CD14-positive monocyte (primary cell): ENCODE measurements at regions not wholly inside any gene's neighbourhood (a gene's known extent, or its start where the extent isn't known, plus 50 kb on each side); places are given as distances from the start of the nearest gene placed in this dataset.

Experiments used
- DNase-seq, 3 donors: peaks; one replicate each; pipeline ENCODE4 v3.0.0-alpha.2; 2011 to 2022
- H2AFZ ChIP-seq: 2 replicates; pipeline ENCODE4 v1.6.0; 2012; ENCODE audit warnings: mild to moderate bottlenecking, low read depth, low read length, inconsistent platforms; ENCODE audit not compliant: insufficient read depth, poor library complexity, severe bottlenecking
- H3K27ac ChIP-seq, 2 donors: 1 replicate in 1 of 2; 2 replicates in 1 of 2; pipeline ENCODE4 v1.5.1; 2012 to 2013; ENCODE audit warnings: low read length in 2 of 2, control low read depth in 1 of 2, inconsistent platforms in 1 of 2, low read depth in 1 of 2, mild to moderate bottlenecking in 1 of 2
- H3K27me3 ChIP-seq, 2 donors: one replicate each; pipeline versions ENCODE4 v1.6.0 to v1.6.1; 2011 to 2013; ENCODE audit warnings: low read length in 2 of 2; ENCODE audit not compliant: control insufficient read depth in 2 of 2, insufficient read depth in 2 of 2
- H3K36me3 ChIP-seq, 2 donors: replicated peaks in 1 of 2; 1 replicate in 1 of 2; 2 replicates in 1 of 2; pipeline versions ENCODE4 v1.5.1 to v1.6.1; 2012 to 2013; ENCODE audit warnings: low read length in 2 of 2, control low read depth in 1 of 2, inconsistent platforms in 1 of 2, mild to moderate bottlenecking in 1 of 2; ENCODE audit not compliant: insufficient read depth in 2 of 2, control insufficient read depth in 1 of 2
- H3K4me1 ChIP-seq, 2 donors: 1 replicate in 1 of 2; 2 replicates in 1 of 2; pipeline versions ENCODE4 v1.5.1 to v1.6.1; 2012 to 2013; ENCODE audit warnings: low read length in 2 of 2, control low read depth in 1 of 2, inconsistent platforms in 1 of 2, mild to moderate bottlenecking in 1 of 2, moderate library complexity in 1 of 2; ENCODE audit not compliant: insufficient read depth in 2 of 2, control insufficient read depth in 1 of 2
- H3K4me2 ChIP-seq: replicated peaks from 2 replicates; pipeline ENCODE3; 2012; ENCODE audit warnings: low read length, moderate library complexity, mild to moderate bottlenecking; ENCODE audit not compliant: poor library complexity, severe bottlenecking; ENCODE audit errors: extremely low read depth
- H3K4me3 ChIP-seq, 3 experiments: fragments of 200-600 bp in 1 of 3; sonication (generic) in 1 of 3; replicated peaks in 1 of 3; 1 replicate in 2 of 3; 2 replicates in 1 of 3; pipeline ENCODE4 v1.5.1; 2011 to 2013; ENCODE audit warnings: low read length in 3 of 3, mild to moderate bottlenecking in 3 of 3, control low read depth in 2 of 3, low read depth in 2 of 3, inconsistent platforms in 1 of 3, moderate library complexity in 1 of 3
- H3K79me2 ChIP-seq: 2 replicates; pipeline ENCODE4 v1.6.0; 2012; ENCODE audit warnings: mild to moderate bottlenecking, control low read depth, inconsistent platforms, low read length, moderate library complexity; ENCODE audit not compliant: insufficient read depth
- H3K9ac ChIP-seq: 2 replicates; pipeline ENCODE4 v1.6.0; 2017; ENCODE audit warnings: low read length, mild to moderate bottlenecking; ENCODE audit not compliant: insufficient read depth, poor library complexity, severe bottlenecking
- H3K9me3 ChIP-seq, 2 donors: replicated peaks in 1 of 2; 1 replicate in 1 of 2; 2 replicates in 1 of 2; pipeline versions ENCODE4 v1.5.1 to v1.6.1; 2012 to 2013; ENCODE audit warnings: low read length in 2 of 2, control low read depth in 1 of 2; ENCODE audit not compliant: control insufficient read depth in 1 of 2, insufficient read depth in 1 of 2
- H4K20me1 ChIP-seq: 2 replicates; pipeline ENCODE4 v1.6.0; 2012; ENCODE audit warnings: mild to moderate bottlenecking, low read length, control low read depth, moderate library complexity; ENCODE audit not compliant: insufficient read depth
- H3K27ac Mint-ChIP-seq, 7 donors: one replicate each; pipeline ENCODE4 v1.8.0; 2020; ENCODE audit warnings: mild to moderate bottlenecking in 7 of 7, mixed read lengths in 7 of 7, moderate library complexity in 6 of 7, inconsistent platforms in 2 of 7
- H3K27me3 Mint-ChIP-seq, 3 donors: one replicate each; pipeline ENCODE4 v1.8.0; 2021 to 2022; ENCODE audit warnings: low read depth in 3 of 3, mild to moderate bottlenecking in 3 of 3, mixed read lengths in 3 of 3, moderate library complexity in 3 of 3, inconsistent platforms in 1 of 3
- H3K36me3 Mint-ChIP-seq, 2 donors: one replicate each; pipeline ENCODE4 v1.8.0; 2020; ENCODE audit warnings: mixed read lengths in 2 of 2, inconsistent platforms in 1 of 2, mild to moderate bottlenecking in 1 of 2
- H3K4me1 Mint-ChIP-seq: one replicate; pipeline ENCODE4 v1.8.0; 2020; ENCODE audit warnings: mild to moderate bottlenecking, mixed read lengths
- H3K4me3 Mint-ChIP-seq, 2 donors: one replicate each; pipeline ENCODE4 v1.8.0; 2020; ENCODE audit warnings: mild to moderate bottlenecking in 2 of 2, mixed read lengths in 2 of 2, moderate library complexity in 1 of 2
- H3K9me3 Mint-ChIP-seq, 7 donors: one replicate each; pipeline ENCODE4 v1.8.0; 2020 to 2022; ENCODE audit warnings: mixed read lengths in 7 of 7, mild to moderate bottlenecking in 6 of 7, moderate library complexity in 6 of 7, inconsistent platforms in 2 of 7
- WGBS: methylation state at CpG from one replicate; pipeline ENCODE4 v1.1.5; 2013; ENCODE audit warnings: missing lambda C conversion rate; ENCODE audit not compliant: insufficient coverage; 5-methylcytosine and 5-hydroxymethylcytosine counted together
- intact Hi-C, 2 donors: fragments of 100-400 bp; cut with micrococcal nuclease; formaldehyde crosslinking; loops; one replicate each; pipeline versions ENCODE4 v1.15.0 to v1.15.1; 2023
- TF ChIP-seq, protein P1 (sequence below): fragments of 200-600 bp; IDR thresholded peaks from one replicate; pipeline ENCODE4 v1.8.0; 2022; ENCODE audit warnings: antibody characterized with exemption, mild to moderate bottlenecking

DNA sequence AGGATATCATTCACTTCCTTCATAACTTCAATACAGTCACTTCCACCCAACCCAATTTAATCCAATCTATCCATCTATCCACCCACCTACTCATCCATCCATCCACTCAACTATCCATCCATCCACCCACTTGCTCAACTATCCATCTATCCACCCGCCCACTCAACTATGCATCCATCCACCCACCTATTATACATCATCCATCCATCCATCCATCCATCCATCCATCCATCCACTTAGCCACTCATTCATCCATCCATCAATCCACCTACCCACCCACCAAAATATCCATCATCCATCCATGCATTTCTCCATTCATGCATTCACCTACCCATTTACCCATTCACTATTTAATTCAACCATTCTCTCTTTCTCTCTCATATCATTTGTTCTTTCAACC is 179.5 kb downstream of the HAPSTR1 start:
- Histone ChIP-seq H3K27ac (no peak overlapping the region), H3K4me3 (no peak overlapping the region), H3K9me3 (no peaks in the 10 kb centered on the region), H3K9ac (no peak overlapping the region), H3K4me1 (peaks cover 2 to 3% of the 10 kb centered on the region in 2 donors), H3K27me3 (peaks cover 0 to 2% of the 10 kb centered on the region in 2 donors), H4K20me1 (no peaks in the 10 kb centered on the region), H3K36me3 (no peaks in the 10 kb centered on the region), H3K79me2 (no peaks in the 10 kb centered on the region), H2AFZ (no peak overlapping the region), H3K4me2 (no peak overlapping the region)
- TF ChIP-seq, protein P1, sequence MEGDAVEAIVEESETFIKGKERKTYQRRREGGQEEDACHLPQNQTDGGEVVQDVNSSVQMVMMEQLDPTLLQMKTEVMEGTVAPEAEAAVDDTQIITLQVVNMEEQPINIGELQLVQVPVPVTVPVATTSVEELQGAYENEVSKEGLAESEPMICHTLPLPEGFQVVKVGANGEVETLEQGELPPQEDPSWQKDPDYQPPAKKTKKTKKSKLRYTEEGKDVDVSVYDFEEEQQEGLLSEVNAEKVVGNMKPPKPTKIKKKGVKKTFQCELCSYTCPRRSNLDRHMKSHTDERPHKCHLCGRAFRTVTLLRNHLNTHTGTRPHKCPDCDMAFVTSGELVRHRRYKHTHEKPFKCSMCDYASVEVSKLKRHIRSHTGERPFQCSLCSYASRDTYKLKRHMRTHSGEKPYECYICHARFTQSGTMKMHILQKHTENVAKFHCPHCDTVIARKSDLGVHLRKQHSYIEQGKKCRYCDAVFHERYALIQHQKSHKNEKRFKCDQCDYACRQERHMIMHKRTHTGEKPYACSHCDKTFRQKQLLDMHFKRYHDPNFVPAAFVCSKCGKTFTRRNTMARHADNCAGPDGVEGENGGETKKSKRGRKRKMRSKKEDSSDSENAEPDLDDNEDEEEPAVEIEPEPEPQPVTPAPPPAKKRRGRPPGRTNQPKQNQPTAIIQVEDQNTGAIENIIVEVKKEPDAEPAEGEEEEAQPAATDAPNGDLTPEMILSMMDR, result no peak
- H3K9me3 Mint-ChIP-seq, result peaks cover 0 to 5% (median 0%) of the 10 kb centered on the region in 7 donors
- H3K27me3 Mint-ChIP-seq, result peaks cover 9 to 23% (median 14%) of the 10 kb centered on the region in 3 donors
- H3K36me3 Mint-ChIP-seq, result no peaks in the 10 kb centered on the region
- DNase-seq, result no peak
- H3K4me3 Mint-ChIP-seq, result no peak overlapping the region
- no peak overlapping the region for H3K27ac Mint-ChIP-seq
- 94% methylated on average over 1 of the region's 1 CpG for WGBS
- peaks cover 6% of the 10 kb centered on the region for H3K4me1 Mint-ChIP-seq
- intact Hi-C loops, result no loop called here

DNA sequence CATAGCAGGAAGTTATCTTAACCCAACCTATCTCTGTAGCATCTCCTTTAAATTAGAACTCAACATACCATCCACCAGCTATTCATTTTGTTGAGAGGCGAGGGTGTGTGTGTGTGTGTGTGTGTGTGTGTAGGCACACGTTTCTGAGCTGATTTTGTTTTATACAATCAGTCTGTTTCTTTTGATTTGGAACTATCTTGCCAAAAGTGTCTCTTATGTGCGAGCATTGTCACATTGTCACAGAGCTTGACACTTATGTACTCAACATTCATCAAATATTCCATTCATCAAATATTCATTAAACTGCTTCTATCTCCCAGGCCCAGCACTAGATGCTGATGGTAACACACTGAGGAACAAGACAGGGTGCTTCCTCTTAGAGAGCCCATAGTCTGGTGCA is 180.4 kb downstream of the HAPSTR1 start:
- no peaks in the 10 kb centered on the region for H3K36me3 Mint-ChIP-seq
- Histone ChIP-seq H3K9me3 (no peaks in the 10 kb centered on the region), H2AFZ (no peak overlapping the region), H3K4me3 (no peak overlapping the region), H3K27ac (no peak overlapping the region), H3K36me3 (no peaks in the 10 kb centered on the region), H3K79me2 (no peaks in the 10 kb centered on the region), H4K20me1 (no peaks in the 10 kb centered on the region), H3K27me3 (peaks cover 0 to under 1% of the 10 kb centered on the region in 2 donors), H3K9ac (no peak overlapping the region), H3K4me1 (peaks cover 5 to 8% of the 10 kb centered on the region in 2 donors), H3K4me2 (no peak overlapping the region)
- H3K4me1 Mint-ChIP-seq, result peaks cover 14% of the 10 kb centered on the region
- TF ChIP-seq, protein P1, result no peak
- DNase-seq, result no peak
- intact Hi-C loops, result no loop called here
- H3K27me3 Mint-ChIP-seq, result peaks cover 5 to 24% (median 14%) of the 10 kb centered on the region in 3 donors
- peaks cover 0 to 3% (median 0%) of the 10 kb centered on the region in 7 donors for H3K9me3 Mint-ChIP-seq
- H3K4me3 Mint-ChIP-seq, result no peak overlapping the region
- H3K27ac Mint-ChIP-seq, result no peak overlapping the region
- no CpG with 5 or more reads among the region's 3 CpGs for WGBS
